OCI-LY3 (cell line): ENCODE measurements at regions not wholly inside any gene's neighbourhood (a gene's known extent, or its start where the extent isn't known, plus 50 kb on each side); places are given as distances from the start of the nearest gene placed in this dataset.
"Not testable (repeated sequence)": the region's sequence is repeated elsewhere in the genome, so short reads cannot be mapped to it uniquely, and the experiment has no call there.

Source experiments
- EZH2phosphoT487 ChIP-seq: fragments of 200-600 bp; shearing (Covaris generic); IDR thresholded peaks from 2 replicates; pipeline ENCODE4 v1.6.1; 2018; ENCODE audit warnings: antibody characterized with exemption, mixed run types, low read depth
- TF ChIP-seq, protein P1 (sequence below): fragments of 200-600, 300-600 bp; sonication (generic); IDR thresholded peaks from 2 replicates; pipeline ENCODE4 v1.5.1; 2014; ENCODE audit warnings: antibody characterized with exemption, low read length, low read depth

GRCh38 chr5:87212183-87212582 lies 55.5 kb upstream of the RASA1 start:
- not testable (repeated sequence) for TF ChIP-seq EZH2phosphoT487
- TF ChIP-seq, protein P1, sequence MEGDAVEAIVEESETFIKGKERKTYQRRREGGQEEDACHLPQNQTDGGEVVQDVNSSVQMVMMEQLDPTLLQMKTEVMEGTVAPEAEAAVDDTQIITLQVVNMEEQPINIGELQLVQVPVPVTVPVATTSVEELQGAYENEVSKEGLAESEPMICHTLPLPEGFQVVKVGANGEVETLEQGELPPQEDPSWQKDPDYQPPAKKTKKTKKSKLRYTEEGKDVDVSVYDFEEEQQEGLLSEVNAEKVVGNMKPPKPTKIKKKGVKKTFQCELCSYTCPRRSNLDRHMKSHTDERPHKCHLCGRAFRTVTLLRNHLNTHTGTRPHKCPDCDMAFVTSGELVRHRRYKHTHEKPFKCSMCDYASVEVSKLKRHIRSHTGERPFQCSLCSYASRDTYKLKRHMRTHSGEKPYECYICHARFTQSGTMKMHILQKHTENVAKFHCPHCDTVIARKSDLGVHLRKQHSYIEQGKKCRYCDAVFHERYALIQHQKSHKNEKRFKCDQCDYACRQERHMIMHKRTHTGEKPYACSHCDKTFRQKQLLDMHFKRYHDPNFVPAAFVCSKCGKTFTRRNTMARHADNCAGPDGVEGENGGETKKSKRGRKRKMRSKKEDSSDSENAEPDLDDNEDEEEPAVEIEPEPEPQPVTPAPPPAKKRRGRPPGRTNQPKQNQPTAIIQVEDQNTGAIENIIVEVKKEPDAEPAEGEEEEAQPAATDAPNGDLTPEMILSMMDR: not testable (repeated sequence)
